EH (cell line): ENCODE measurements at regions not wholly inside any gene's neighbourhood (a gene's known extent, or its start where the extent isn't known, plus 50 kb on each side); places are given as distances from the start of the nearest gene placed in this dataset.
A peak's percentile ranks its signal among the peaks of the same experiment; 100 is the strongest.
"Not testable (repeated sequence)": the region's sequence is repeated elsewhere in the genome, so short reads cannot be mapped to it uniquely, and the experiment has no call there.

ENCODE experiments used
- DNase-seq: peaks from one replicate; pipeline ENCODE4 v3.0.0-alpha.2; 2015; ENCODE audit warnings: low read depth

- no peak for DNase-seq
Measured at GRCh38 chr7:110483553-110483952, 607.4 kb upstream of the LRRN3 start.

DNA sequence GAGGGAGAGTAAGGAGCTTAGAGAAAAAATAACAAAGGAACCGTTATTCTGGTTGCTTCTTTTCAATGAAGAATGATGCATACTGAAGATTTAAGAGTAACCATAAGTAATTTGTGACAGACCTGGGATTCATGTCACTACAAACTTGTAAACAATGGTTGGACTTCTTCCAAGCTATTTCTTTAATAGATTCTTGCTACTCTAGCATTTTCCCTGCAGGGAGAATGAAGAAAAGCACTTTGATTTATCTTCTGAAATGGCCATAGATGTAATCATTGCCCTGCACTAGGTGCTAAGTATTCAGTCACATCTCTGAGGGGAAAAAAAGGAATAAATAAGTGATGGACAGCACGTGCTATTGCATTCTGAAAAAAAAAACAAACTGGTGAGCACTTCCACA is 606.6 kb upstream of the LRRN3 start:
- DNase-seq: no peak

- DNase-seq: no peak
Measured at GRCh38 chr7:110486549-110486948, 604.4 kb upstream of the LRRN3 start.

- DNase-seq: peak; percentile 73
Measured at GRCh38 chr7:110502888-110503465, 588.0 kb upstream of the LRRN3 start.

GRCh38 chr7:110507369-110507768 is 583.6 kb upstream of the LRRN3 start:
- no peak for DNase-seq

DNA sequence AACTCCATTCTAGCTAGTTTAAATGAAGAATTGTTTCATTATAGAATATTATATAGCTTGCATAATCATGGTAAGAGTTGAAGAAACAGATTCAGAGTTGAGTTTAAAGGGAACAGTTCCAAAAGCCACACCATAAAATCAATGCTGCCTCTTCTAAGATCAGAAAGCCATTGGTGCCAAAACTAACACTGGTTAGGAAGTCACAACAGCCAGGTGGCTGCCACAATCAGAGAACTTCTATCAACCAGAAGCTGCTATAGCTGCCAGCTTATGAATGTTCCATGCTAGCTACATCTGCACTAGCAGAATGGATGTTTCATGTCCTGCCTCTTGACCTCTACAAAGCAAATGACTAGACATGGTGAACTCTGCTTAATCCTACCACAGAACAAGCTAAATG is 583.1 kb upstream of the LRRN3 start:
- DNase-seq: no peak

DNA sequence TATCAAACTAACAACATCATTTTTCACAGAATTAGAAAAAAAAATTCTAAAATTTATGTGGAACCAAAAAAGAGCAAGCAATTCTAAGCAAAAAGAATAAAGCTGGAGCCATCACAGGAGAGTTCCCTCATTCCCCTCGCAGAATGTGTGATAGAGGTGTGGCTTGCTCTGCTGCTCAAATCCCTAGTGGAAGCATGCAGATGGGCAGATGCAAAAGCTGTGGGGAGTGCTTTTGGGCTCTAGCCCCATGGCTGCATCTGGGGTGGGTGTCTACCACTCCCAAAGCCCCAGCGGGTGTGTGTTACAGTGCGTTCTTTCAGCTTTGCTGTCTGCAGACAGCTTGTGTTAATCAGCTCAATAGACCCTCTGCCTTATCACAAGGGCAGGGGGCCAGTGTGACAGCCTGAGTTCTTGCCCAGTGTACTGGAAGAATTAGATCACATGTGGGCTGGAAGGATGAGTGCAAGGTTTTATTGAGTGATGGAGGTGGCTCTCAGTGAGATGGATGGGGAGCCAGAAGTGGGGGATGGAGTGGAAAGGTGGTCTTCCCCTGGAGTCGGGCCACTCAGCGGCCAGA is 575.9 kb upstream of the LRRN3 start:
- not testable (repeated sequence) for DNase-seq

DNA sequence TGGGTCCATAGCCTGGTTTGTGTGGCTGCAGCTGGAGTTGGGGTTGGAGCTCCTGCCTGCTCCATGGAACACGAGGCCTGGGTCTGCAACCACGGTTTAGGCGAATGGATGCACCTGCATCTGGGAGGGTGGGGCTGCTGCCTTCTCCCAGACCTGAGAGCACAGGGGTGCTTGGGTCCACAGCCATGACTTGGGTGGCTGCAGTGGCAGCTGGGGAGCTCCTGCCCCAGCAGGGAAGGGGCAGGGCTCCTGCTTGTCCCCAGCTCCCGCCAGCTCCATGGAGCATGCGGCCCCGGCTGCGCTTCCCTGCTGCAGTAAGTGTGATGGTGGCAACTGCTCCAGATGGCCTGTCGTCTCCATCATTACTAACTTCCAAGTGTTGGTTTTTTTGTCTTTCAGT is 571.1 kb upstream of the LRRN3 start:
- DNase-seq: no peak

DNA sequence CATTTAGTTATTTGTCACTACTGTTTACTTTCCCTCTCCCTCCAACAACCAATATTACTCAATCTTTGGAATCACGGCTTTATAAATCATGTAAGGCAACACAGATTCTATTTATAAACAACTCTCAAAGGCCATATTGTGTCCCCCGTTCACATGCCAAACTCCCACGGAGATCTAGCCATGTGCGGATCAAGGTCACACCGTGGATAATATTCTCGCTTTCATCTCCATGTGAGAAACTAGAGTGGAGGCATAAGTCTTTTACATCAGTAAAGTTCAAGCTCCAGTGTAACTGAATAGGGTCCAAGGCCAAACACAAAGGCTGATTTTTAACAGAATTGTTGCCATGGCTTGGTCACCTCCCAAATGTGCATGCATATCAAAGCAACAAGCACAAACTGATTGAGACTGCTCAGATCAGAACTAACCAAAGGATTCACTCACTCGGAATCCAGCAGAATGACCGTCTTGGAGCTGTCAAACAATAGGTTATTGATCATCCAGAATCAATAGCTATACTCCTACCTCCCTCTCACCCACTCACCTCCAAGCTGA is 569.5 kb upstream of the LRRN3 start:
- DNase-seq: no peak

DNA sequence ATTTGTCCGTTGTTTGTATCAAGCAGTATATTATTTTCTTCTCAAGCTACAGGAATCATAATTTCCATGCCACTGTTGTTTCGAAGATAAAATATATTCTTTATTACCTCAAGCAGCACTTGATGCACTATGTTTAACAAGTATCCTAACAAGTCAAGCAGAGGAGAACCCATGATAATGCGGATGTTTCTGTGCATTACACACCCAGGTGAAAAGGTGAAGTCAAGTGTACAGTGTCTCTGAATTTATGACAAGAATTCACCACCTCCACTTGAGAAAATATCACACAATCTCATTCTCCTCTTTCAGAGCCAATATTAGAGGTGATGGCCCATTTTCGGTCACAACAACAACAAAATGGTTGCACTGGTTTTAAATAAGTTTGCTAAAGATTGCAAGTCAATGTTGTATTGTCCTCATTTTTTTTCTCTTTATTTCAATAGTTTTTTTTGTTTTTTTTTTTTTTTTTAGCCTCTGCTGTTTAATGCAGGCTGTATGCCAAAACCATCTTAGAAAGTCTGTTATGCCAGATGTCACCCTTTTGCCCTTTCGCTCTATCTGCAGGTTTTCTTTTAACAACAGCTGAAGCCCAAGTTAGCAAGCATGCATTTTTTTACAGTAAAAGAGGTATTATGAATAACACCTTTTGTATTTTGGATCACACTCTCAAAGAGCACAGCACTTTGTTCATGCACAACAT is 568.7 kb upstream of the LRRN3 start:
- peak; percentile 14 for DNase-seq

DNA sequence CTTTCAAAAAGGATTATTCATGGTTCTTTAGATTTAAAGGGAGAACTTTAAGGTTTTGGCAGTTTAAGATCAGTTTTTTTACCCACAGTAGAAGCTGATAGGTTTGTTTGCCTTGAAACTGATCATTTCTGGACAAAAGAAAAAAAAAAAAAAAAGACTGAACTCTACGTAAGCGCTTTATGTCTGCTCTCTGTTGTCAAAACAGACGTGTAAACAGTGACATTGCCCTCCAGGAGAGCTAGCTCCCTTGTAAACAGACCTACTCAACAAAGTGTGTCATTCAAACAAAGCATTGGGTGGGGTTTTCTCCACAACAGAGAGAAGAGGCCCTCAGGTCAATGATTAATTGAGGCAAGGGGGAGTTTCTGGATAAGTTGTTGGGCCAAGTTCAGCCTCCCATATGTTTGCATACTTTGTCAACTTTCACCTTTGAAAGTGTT is 568.1 kb upstream of the LRRN3 start:
- DNase-seq: no peak

DNA sequence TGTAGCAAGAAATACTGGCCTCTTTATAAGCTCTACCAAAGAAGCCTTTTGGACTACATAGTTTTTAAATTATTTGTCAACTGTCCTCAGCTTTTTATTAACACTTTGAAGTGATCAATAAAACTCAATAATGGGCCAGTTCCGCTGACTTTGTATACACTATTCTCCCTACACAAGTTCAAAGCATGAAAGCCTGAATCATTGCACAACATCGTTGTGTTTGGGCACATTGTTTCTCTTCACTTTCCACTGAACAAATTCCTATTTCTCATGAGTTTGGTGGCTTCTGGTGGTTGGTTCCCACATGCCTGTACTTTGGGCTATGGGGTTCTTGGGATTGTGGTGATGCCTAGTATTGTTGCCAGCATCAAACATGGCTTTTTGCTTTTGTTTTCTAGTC is 561.8 kb upstream of the LRRN3 start:
- no peak for DNase-seq

GRCh38 chr7:110531186-110531585 is 559.7 kb upstream of the LRRN3 start:
- DNase-seq: peak; percentile 15

DNA sequence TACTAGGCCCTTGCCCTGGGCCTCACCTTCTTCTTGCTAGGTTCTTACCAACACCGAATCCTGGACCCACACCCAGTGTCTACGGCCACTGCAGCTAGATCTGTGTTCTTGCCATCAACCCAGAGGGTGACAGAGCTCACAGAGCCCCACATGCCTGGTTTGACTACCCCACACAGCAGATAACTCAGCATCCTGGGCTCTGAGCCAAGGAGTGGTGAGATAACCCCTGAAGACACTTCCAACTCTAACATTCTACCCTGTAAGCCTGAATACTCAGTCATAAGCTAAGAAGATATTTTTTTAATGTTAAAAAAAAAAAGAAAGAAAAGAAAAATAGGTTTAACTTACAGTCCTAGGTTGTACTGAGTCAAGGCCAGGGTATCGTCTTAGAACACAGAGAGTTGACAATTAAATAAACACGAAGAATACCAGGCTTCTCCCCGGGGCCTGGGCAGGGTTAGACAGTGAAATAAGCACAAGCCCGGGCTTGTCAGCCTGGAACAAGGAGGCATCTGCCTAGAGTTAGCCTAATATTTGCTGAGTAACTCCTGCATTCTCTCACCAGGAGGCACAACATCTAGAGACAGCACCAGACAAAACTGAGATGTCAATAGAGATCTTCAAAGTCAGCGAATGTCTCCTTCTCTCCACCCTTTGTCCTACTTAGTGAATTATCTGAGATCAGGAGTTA is 556.5 kb upstream of the LRRN3 start:
- DNase-seq: peak; percentile 68

- DNase-seq: peak; percentile 79
Measured at GRCh38 chr7:110539216-110539615, 551.7 kb upstream of the LRRN3 start.

- peak; percentile 89 for DNase-seq
Measured at GRCh38 chr7:110541962-110542361, 549.0 kb upstream of the LRRN3 start.

DNA sequence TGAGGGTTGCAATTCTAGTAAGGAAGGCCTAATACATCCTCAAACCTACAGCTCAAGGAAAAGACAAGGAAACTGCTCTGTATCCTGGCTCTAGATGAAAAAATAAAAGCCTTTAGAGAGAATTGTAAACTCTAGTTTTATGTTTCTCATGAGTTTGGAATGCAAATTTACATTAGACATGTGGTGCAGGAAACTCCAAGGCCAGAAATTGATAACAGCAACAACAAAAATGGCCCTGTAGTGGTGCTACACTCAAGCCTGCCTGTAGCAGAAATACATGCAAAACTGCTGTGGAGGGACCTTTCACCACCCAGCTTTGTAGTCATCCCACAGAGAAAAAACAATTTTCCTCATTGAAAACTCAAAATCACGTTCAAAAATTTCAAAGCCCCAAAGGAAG is 546.7 kb upstream of the LRRN3 start:
- peak; percentile 74 for DNase-seq

DNA sequence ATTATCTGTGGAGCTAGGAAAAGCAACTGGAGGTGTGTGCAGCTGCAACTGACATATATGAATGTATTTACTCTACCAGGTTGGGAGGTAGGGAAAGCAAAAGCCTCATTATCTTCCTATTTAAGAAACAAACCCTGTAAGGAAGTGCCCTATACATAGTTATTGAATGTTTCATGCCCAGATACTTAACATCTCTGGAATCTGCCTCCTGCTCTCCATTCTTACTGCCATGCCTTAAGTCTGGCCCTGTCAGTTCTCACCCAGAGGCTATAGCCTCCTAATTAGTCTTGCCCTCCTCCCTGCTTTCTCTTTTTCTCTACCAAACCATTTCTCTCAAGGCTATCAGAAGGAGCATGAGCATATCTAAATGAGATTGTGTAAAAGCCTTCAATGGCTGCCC is 542.6 kb upstream of the LRRN3 start:
- peak; percentile 72 for DNase-seq

GRCh38 chr7:110557136-110557535 is 533.8 kb upstream of the LRRN3 start:
- no peak for DNase-seq

- DNase-seq: not testable (repeated sequence)
Measured at GRCh38 chr7:110563286-110563685, 527.6 kb upstream of the LRRN3 start.

DNA sequence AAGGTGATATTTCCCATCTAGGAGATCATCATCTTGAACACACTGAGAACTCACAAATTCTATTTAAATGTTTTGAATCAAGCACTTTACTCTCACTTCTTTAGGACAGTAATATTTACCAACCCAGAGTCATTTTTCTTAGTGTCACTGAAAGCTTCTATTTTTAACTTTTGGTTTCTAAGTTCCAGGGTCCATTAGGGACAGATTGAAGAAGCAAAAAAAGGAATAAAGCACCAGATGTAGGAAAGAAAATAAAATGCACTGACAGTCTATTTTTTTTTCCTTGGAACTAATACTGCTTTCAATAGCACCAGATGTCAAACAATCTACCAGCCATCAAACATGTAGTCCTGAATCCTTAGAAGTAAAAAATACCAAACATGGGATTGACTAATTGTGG is 526.7 kb upstream of the LRRN3 start:
- no peak for DNase-seq

GRCh38 chr7:110568388-110568787 is 522.5 kb upstream of the LRRN3 start:
- DNase-seq: no peak

GRCh38 chr7:110568932-110569331 is 522.0 kb upstream of the LRRN3 start:
- peak; percentile 22 for DNase-seq
